Calu3 (cell line): ENCODE measurements at regions not wholly inside any gene's neighbourhood (a gene's known extent, or its start where the extent isn't known, plus 50 kb on each side); places are given as distances from the start of the nearest gene placed in this dataset.

Experiments
- BruUV-seq: library from RNA; stranded (reverse); fragments of 400-500 nt; replicated peaks from 2 replicates; lab custom pipeline; 2021; lab: Mats Ljungman, UMichigan
- CTCF ChIA-PET: fragments of 300-600 bp; sonication (Branson Sonifier 250); formaldehyde crosslinking; loops from one replicate; lab custom pipeline; 2022; ENCODE audit warnings: antibody characterized with exemption; lab: Charles Lee
- DNase-seq: peaks from one replicate; pipeline ENCODE4 v3.0.0; 2022
- H3K27ac Mint-ChIP-seq: one replicate; pipeline ENCODE4 v1.8.0; 2022; ENCODE audit warnings: mixed read lengths; ENCODE audit not compliant: unreplicated experiment
- H3K27me3 Mint-ChIP-seq: one replicate; pipeline ENCODE4 v1.8.0; 2022; ENCODE audit warnings: mixed read lengths; ENCODE audit not compliant: unreplicated experiment
- H3K36me3 Mint-ChIP-seq: one replicate; pipeline ENCODE4 v1.8.0; 2022; ENCODE audit warnings: mild to moderate bottlenecking, moderate library complexity, mixed read lengths; ENCODE audit not compliant: insufficient read depth, unreplicated experiment
- H3K4me1 Mint-ChIP-seq: one replicate; pipeline ENCODE4 v1.8.0; 2022; ENCODE audit warnings: mild to moderate bottlenecking, low read depth, mixed read lengths; ENCODE audit not compliant: unreplicated experiment
- H3K4me3 Mint-ChIP-seq: one replicate; pipeline ENCODE4 v1.8.0; 2022; ENCODE audit warnings: mild to moderate bottlenecking, low read depth, moderate library complexity, mixed read lengths; ENCODE audit not compliant: unreplicated experiment
- H3K9me3 Mint-ChIP-seq: one replicate; pipeline ENCODE4 v1.8.0; 2022; ENCODE audit warnings: low read depth, mixed read lengths; ENCODE audit not compliant: unreplicated experiment
- intact Hi-C: fragments of 100-400 bp; cut with micrococcal nuclease; formaldehyde crosslinking; loops from one replicate; pipeline ENCODE4 v1.10.0; 2022; ENCODE audit not compliant: unreplicated experiment
- TF ChIP-seq, protein P1 (sequence below): fragments of 200-600 bp; IDR thresholded peaks from one replicate; pipeline ENCODE4 v1.8.0; 2022; ENCODE audit warnings: antibody characterized with exemption; ENCODE audit not compliant: unreplicated experiment

DNA sequence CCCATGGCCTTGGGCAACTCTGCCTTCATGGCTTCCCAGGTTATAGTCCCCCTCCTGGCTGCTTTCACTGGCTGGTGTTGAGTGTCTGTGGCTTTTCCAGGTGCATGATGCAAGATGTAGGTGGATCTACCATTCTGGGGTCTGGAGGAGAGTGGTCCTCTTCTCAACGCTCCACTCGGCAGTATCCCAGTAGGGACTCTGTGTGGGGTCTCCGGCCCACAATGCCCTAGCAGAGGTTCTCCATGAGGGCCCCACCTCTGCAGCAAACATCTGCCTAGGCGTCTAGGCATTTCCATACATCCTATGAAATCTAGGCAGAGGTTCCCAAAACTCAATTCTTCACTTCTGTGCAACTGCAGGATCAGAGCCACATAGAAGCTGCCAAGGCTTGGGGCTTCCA, 763.4 kb upstream of the EPHA5 start:
- H3K9me3 Mint-ChIP-seq = peaks cover 2% of the 10 kb centered on the region
- CTCF ChIA-PET = no interaction called here
- BruUV-seq = no TSS peak
- no peaks in the 10 kb centered on the region for H3K36me3 Mint-ChIP-seq
- no peaks in the 10 kb centered on the region for H3K27me3 Mint-ChIP-seq
- DNase-seq = no peak
- H3K4me1 Mint-ChIP-seq = no peaks in the 10 kb centered on the region
- intact Hi-C loops = no loop called here
- no peak overlapping the region for H3K4me3 Mint-ChIP-seq
- H3K27ac Mint-ChIP-seq = no peak overlapping the region
- TF ChIP-seq, protein P1, sequence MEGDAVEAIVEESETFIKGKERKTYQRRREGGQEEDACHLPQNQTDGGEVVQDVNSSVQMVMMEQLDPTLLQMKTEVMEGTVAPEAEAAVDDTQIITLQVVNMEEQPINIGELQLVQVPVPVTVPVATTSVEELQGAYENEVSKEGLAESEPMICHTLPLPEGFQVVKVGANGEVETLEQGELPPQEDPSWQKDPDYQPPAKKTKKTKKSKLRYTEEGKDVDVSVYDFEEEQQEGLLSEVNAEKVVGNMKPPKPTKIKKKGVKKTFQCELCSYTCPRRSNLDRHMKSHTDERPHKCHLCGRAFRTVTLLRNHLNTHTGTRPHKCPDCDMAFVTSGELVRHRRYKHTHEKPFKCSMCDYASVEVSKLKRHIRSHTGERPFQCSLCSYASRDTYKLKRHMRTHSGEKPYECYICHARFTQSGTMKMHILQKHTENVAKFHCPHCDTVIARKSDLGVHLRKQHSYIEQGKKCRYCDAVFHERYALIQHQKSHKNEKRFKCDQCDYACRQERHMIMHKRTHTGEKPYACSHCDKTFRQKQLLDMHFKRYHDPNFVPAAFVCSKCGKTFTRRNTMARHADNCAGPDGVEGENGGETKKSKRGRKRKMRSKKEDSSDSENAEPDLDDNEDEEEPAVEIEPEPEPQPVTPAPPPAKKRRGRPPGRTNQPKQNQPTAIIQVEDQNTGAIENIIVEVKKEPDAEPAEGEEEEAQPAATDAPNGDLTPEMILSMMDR = no peak

DNA sequence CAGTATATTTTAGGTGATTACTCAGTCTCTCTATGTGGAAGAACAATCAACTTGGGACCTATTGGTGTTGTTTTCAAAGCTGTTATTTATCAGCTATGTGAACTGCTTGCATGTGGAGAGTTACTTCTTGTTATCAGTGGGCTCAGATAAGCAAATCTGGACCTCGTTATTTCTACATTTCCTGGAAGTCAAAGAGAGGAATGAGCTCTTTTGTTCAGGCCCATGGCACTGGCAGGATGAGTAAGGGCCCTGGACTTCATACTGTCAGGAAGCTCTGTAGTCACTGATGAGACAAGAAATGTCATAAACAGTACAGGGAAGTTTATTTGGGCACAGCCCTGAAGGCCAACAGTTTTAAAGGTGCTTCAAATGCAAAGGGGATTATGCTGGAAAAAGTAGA, 760.6 kb upstream of the EPHA5 start:
- no peak for DNase-seq
- no peaks in the 10 kb centered on the region for H3K4me1 Mint-ChIP-seq
- no TSS peak for BruUV-seq
- no peak overlapping the region for H3K4me3 Mint-ChIP-seq
- no peaks in the 10 kb centered on the region for H3K9me3 Mint-ChIP-seq
- TF ChIP-seq, protein P1 = no peak
- no peaks in the 10 kb centered on the region for H3K27me3 Mint-ChIP-seq
- intact Hi-C loops = no loop called here
- CTCF ChIA-PET = no interaction called here
- H3K27ac Mint-ChIP-seq = no peak overlapping the region
- no peaks in the 10 kb centered on the region for H3K36me3 Mint-ChIP-seq

DNA sequence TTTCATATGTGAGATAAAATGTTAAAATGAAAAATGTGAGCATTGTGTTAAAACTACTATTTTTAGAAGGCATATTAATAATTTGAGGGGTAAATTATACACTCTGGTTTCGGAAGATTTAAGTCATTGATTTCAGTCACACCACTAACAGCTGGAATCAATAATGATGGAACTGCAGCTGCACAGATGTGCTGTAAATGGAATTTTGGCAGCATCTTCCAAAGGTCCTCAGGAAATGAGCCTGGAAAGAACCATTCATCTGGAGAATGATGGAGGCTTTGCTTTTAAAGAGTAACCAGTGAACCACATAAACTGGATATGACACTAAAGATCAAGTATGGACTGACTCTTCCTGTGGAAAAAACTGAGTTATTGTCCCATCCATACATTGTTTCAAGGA, 759.0 kb upstream of the EPHA5 start:
- BruUV-seq = no TSS peak
- Mint-ChIP-seq H3K36me3 (no peaks in the 10 kb centered on the region), H3K4me3 (no peak overlapping the region), H3K27me3 (no peaks in the 10 kb centered on the region), H3K27ac (no peak overlapping the region), H3K4me1 (no peaks in the 10 kb centered on the region), H3K9me3 (no peaks in the 10 kb centered on the region)
- TF ChIP-seq, protein P1 = no peak
- intact Hi-C loops = no loop called here
- DNase-seq = no peak
- CTCF ChIA-PET = no interaction called here

DNA sequence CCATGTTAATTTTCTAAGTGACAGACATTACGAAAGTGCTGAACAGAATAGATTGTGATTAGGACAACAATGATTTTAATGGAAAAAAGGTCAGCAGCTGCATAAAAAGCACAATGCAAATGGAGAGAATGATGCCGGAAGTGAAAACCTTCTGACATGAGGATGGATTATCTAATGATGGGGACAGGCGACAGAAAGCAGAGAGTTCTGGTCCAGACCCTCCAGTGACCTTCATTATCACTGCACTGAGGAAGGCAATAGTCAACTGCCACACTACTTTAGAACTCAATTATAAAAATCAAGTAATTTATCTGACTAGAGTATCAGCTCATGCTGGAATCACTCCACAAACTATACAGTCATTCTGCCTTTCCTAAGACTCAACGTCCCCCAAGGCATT, 746.1 kb upstream of the EPHA5 start:
- BruUV-seq = no TSS peak
- H3K9me3 Mint-ChIP-seq = peaks cover 8% of the 10 kb centered on the region
- intact Hi-C loops = no loop called here
- no peaks in the 10 kb centered on the region for H3K36me3 Mint-ChIP-seq
- no peak overlapping the region for H3K27ac Mint-ChIP-seq
- H3K4me3 Mint-ChIP-seq = no peak overlapping the region
- no peaks in the 10 kb centered on the region for H3K4me1 Mint-ChIP-seq
- DNase-seq = no peak
- CTCF ChIA-PET = no interaction called here
- H3K27me3 Mint-ChIP-seq = no peaks in the 10 kb centered on the region
- TF ChIP-seq, protein P1 = no peak
